Ishikawa (cell line): ENCODE measurements at regions not wholly inside any gene's neighbourhood (a gene's known extent, or its start where the extent isn't known, plus 50 kb on each side); places are given as distances from the start of the nearest gene placed in this dataset.

Experiments used
- CEBPB ChIP-seq: IDR thresholded peaks from 2 replicates; pipeline ENCODE4 v1.6.1; 2012
- CREB1 ChIP-seq: IDR thresholded peaks from 2 replicates; pipeline ENCODE4 v1.6.1; 2012; ENCODE audit warnings: low read depth
- EGR1 ChIP-seq: IDR thresholded peaks from 2 replicates; pipeline ENCODE4 v1.6.1; 2012
- EP300 ChIP-seq: IDR thresholded peaks from 2 replicates; pipeline ENCODE4 v1.6.1; 2012; ENCODE audit warnings: borderline replicate concordance
- FOXM1 ChIP-seq: IDR thresholded peaks from 2 replicates; pipeline ENCODE4 v1.6.1; 2012; ENCODE audit warnings: low read depth, borderline replicate concordance
- MAX ChIP-seq: IDR thresholded peaks from 2 replicates; pipeline ENCODE4 v1.6.1; 2012
- NFIC ChIP-seq: IDR thresholded peaks from 2 replicates; pipeline ENCODE4 v1.6.1; 2012
- RAD21 ChIP-seq: IDR thresholded peaks from 2 replicates; pipeline ENCODE4 v1.6.1; 2012; ENCODE audit warnings: low read depth
- REST ChIP-seq: IDR thresholded peaks from 2 replicates; pipeline ENCODE4 v1.6.1; 2012; ENCODE audit warnings: low read depth, mild to moderate bottlenecking
- TAF1 ChIP-seq: IDR thresholded peaks from 2 replicates; pipeline ENCODE4 v1.6.1; 2012; ENCODE audit warnings: low read depth, mild to moderate bottlenecking
- TCF12 ChIP-seq: IDR thresholded peaks from 2 replicates; pipeline ENCODE4 v1.6.1; 2012; ENCODE audit warnings: low read depth
- TEAD4 ChIP-seq: IDR thresholded peaks from 2 replicates; pipeline ENCODE4 v1.6.1; 2012
- USF1 ChIP-seq: IDR thresholded peaks from 2 replicates; pipeline ENCODE4 v1.6.1; 2012
- YY1 ChIP-seq: IDR thresholded peaks from 2 replicates; pipeline ENCODE4 v1.6.1; 2012; ENCODE audit warnings: low read depth
- ZBTB7A ChIP-seq: IDR thresholded peaks from 2 replicates; pipeline ENCODE4 v1.6.1; 2012; ENCODE audit warnings: low read depth

GRCh38 chr4:82033862-82034261, 339.9 kb downstream of the HNRNPD start:
- TF ChIP-seq CEBPB (no peak), FOXM1 (no peak), CREB1 (no peak), TEAD4 (no peak), ZBTB7A (no peak), TCF12 (no peak)

- TF ChIP-seq REST (no peak), YY1 (no peak), CREB1 (no peak), CEBPB (no peak), TEAD4 (no peak), TCF12 (no peak), FOXM1 (no peak), EGR1 (no peak), NFIC (no peak), TAF1 (no peak), MAX (no peak), EP300 (no peak), ZBTB7A (no peak)
These were observed 342.3 kb downstream of the HNRNPD start for GRCh38 chr4:82031376-82031927.

GRCh38 chr4:82017680-82018079, 356.1 kb downstream of the HNRNPD start:
- TF ChIP-seq CREB1 (no peak), USF1 (no peak), REST (peak; percentile 90)

GRCh38 chr4:82005158-82005557, 368.6 kb downstream of the HNRNPD start:
- TF ChIP-seq REST, result no peak
- no peak for TF ChIP-seq ZBTB7A
- TF ChIP-seq NFIC, result peak; percentile 71
- peak; percentile 63; the same call in 1 of the 2 replicates for TF ChIP-seq TEAD4

- TF ChIP-seq TAF1, result no peak
- no peak for TF ChIP-seq CEBPB
- TF ChIP-seq TCF12, result no peak
- no peak for TF ChIP-seq EP300
- TF ChIP-seq MAX, result no peak
- no peak for TF ChIP-seq NFIC
- no peak for TF ChIP-seq YY1
- no peak for TF ChIP-seq RAD21
- TF ChIP-seq EGR1, result no peak
- no peak for TF ChIP-seq FOXM1
- no peak for TF ChIP-seq REST
- TF ChIP-seq TEAD4, result no peak
- no peak for TF ChIP-seq CREB1
- TF ChIP-seq ZBTB7A, result no peak
- no peak for TF ChIP-seq USF1
These were observed 376.5 kb downstream of the HNRNPD start for GRCh38 chr4:81997313-81997712.
